Amniotic epithelial cell (primary cell): ENCODE measurements at regions not wholly inside any gene's neighbourhood (a gene's known extent, or its start where the extent isn't known, plus 50 kb on each side); places are given as distances from the start of the nearest gene placed in this dataset.
"Not testable (repeated sequence)": the region's sequence is repeated elsewhere in the genome, so short reads cannot be mapped to it uniquely, and the experiment has no call there.

Source experiments
- DNase-seq: peaks from one replicate; pipeline ENCODE4 v3.0.0-alpha.2; 2010; ENCODE audit warnings: low read depth

GRCh38 chr5:67878933-67879332 lies 336.6 kb upstream of the PIK3R1 start:
- no peak for DNase-seq

DNA sequence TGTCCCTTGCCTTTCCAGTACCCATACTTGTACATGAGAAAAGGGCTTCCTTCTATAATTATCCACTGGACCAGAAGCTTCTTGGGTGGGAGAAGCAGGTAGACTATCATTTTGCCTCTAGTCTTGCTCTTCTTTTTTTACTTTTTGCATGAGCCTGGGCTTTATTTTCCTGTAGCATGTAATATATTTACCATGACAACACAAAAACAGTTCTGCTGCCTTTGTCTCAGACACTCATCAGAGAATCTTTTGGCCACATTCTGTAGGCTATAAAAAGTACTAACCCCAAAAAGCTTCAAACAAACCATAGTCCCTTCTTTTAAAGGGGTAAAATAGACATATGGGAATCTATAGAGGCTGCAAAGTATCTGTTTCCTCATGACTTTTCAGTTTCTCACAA lies 339.2 kb upstream of the PIK3R1 start:
- no peak for DNase-seq

GRCh38 chr5:67875601-67876000 lies 340.0 kb upstream of the PIK3R1 start:
- no peak for DNase-seq

- no peak for DNase-seq
These were observed 341.6 kb upstream of the PIK3R1 start for GRCh38 chr5:67873935-67874334.

GRCh38 chr5:67870662-67871061 lies 344.9 kb upstream of the PIK3R1 start:
- DNase-seq: no peak

- not testable (repeated sequence) for DNase-seq
These were observed 351.2 kb upstream of the PIK3R1 start for GRCh38 chr5:67864335-67864734.

- DNase-seq: no peak
These were observed 357.0 kb upstream of the PIK3R1 start for GRCh38 chr5:67858471-67859031.

DNA sequence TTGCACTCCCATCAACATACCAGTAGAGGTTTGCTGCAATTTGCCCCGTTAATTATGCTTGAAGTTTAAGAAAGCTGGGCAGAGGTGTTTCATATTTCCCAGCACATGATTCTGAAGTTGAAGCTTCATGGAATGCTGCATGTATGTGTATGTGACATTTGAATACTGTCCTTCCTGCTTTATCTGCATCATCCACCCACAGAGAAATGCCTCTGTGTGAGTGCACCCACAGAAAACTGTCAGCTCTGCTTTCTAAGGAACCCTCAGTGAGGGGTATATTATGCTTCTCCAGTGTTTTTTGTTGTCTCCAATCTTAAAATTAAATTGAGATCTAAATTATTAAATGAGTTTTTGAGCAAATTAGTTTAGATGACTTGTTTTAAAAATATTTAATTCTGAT lies 358.1 kb upstream of the PIK3R1 start:
- no peak for DNase-seq

DNA sequence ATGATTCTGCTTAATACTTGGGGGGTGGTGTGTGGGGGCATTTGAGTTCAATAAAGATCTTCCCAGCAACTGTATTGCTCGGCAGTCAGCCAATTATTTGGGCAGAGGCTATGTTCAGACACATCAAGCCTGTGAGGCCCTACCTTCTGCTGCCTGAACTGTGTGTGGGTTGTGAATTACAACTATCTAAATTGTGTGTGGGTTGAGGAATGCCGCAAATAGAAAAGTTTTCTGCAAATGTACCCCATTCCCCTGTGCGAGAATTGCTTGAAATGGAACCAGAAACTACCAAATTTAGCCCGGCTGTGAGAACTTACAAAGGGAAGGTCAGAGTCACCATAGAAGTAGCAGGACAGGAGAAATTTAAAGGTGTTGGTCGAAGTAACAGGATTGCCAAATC lies 360.0 kb upstream of the PIK3R1 start:
- DNase-seq: no peak

DNA sequence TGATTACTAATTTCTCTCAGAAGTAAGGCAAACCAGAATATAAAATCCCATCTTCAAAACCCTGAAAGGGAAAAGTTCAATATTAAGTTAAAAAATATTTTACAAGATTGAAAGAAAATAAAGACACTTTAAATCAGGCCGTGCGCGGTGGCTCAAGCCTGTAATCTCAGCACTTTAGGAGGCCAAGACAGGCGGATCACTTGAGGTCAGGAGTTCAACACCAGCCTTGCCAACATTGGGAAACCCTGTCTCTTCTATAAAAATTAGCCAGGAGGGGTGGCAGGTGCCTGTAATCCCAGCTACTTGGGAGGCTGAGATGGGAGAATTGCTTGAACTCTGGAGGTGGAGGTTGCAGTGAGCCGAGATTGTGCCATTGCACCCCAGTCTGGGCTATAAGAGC lies 364.6 kb upstream of the PIK3R1 start:
- not testable (repeated sequence) for DNase-seq

DNA sequence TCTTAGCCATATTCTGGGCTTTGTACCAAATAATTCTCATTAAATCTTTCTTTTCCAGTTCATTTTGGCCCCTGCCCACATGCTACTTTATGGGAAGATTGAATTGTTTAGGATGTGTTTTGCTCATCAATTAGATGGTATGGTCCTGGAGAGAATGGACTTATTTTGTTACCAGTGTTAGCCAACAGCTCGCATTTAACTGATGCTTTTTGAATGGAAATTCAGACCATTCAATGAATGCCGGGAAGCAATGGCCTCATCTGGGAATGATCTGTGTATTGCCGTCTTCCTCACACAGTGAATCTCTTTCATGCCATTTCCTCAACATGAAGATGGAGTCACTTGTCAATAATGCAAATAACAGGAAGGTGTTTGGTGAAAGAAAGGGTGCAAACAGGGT lies 370.6 kb upstream of the PIK3R1 start:
- DNase-seq: no peak

DNA sequence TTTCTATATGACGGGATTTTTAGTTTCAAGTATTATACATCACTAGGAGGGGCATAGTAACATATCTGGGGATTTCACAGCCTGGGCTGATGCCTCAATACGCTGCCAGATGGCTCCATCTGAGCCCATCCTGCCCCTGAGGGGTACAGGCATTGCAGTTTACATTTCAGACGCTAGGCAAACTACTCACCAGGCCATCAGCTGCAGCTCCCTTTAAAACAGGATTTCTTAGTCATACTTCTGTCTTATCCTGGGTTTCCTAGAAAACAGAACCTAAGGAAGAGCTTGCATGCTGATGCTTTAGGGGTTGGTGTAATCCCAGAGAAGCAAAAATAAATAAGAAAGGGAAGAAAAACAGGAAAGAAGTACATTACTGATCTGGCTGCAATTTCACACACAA lies 372.8 kb upstream of the PIK3R1 start:
- no peak for DNase-seq

DNA sequence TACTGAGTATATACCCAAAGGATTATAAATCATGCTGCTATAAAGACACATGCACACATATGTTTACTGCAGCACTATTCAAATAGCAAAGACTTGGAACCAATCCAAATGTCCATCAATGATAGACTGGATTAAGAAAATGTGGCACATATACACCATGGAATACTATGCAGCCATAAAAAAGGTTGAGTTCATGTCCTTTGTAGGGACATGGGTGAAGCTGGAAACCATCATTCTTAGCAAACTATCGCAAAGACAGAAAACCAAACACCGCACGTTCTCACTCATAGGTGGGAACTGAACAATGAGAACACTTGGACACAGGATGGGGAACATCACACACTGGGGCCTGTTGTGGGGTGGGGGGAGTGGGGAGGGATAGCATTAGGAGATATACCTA lies 378.3 kb upstream of the PIK3R1 start:
- not testable (repeated sequence) for DNase-seq

DNA sequence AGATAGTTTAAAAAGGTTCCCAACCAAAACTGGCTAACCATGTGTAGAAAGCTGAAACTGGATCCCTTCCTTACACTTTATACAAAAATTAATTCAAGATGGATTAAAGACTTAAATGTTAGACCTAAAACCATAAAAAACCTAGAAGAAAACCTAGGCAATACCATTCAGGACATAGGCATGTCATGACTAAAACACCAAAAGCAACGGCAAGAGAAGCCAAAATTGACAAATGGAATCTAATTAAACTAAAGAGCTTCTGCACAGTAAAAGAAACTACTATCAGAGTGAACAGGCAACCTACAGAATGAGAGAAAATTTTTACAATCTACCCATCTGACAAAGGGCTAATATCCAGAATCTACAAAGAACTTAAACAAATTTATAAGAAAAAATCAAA lies 379.1 kb upstream of the PIK3R1 start:
- DNase-seq: not testable (repeated sequence)

DNA sequence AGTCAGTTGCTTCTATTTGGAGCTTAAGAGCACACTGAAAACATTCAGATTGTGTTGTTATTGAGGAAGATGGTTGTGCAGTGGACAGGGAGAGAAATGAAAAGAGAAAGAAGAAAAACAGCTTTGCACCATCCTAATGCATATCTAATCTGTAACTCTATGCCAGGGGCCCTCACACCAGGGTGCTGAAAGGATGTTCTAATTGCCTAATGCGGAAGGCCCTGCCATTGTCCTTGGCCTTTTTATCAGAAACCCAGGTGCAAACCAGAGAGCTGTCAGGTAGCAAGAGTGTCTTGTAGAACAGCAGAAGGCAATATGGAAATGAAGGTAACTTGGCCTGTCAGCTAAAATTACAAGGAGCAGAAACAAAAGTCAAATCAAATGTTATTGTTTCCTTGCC lies 384.5 kb upstream of the PIK3R1 start:
- DNase-seq: no peak

DNA sequence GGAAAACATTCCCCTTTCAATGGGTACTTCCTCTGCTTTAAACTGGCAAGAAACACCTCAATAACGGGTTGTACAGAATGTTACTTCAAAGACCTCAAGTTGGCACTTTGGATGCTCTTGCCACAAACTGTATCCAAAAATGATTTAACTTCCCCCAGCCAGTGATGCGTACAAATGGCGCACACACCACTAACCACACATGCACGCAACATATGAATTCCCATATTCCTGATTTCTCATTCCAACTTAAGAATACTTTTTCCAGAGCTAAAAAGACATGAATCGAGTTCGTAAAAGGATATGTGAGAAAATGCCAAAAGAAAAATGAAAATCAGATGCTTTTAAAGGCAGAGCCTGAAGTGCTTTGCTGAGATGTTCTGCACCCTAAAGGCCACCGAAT lies 388.0 kb upstream of the PIK3R1 start:
- DNase-seq: no peak

DNA sequence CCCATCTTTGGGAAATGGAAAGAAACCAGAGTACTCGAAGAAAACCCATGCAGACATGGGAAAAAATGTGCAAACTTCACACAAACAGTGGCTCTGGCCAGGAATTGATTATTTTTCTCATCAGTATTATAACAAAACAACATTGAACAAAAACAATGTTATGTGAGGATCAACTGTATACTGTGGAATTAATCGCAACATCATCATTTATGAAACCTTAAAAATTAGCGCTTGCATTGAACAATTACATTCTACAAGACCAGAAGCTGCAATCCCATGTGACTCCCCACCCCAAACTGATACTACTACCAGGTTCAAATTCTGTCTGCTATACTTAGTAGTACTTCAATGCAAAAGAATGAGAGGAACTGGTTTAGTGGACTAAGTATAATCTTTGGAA lies 390.7 kb upstream of the PIK3R1 start:
- no peak for DNase-seq

DNA sequence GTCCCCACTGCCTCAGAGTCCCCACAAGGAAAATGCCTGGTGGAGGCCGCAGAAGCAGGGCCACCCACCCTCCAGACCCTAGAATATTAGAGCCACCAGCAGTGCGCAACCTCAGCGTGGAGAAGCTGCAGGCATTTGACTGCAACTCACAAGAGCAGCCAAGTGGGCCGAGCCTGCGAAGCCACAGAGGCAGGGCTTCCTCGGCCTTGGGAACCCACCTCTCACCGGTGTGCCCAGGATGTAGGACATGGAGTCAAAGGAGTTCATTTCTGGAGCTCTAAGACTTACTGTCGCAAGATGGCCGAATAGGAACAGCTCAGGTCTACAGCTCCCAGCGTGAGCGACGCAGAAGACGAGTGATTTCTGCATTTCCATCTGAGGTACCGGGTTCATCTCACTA lies 397.9 kb upstream of the PIK3R1 start:
- no peak for DNase-seq

DNA sequence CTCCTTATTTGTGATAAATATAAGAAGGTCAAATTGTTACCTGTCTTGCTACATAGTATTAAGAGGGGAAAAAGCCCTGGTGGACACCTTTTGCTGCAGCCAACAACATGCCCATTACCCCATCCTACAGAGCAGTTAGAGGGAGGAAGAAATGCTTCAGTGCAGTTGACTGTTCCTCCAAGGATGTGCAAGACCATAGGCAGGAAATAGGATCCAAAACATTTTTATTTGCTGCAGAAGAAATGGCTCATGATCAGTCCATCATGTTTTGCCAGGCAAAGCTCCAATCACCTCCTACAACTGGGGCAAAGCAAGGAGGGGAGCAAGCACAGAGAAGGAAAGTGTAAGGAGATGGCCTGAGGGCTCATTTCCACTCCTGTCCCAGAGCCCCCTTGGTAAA lies 399.1 kb upstream of the PIK3R1 start:
- DNase-seq: no peak

DNA sequence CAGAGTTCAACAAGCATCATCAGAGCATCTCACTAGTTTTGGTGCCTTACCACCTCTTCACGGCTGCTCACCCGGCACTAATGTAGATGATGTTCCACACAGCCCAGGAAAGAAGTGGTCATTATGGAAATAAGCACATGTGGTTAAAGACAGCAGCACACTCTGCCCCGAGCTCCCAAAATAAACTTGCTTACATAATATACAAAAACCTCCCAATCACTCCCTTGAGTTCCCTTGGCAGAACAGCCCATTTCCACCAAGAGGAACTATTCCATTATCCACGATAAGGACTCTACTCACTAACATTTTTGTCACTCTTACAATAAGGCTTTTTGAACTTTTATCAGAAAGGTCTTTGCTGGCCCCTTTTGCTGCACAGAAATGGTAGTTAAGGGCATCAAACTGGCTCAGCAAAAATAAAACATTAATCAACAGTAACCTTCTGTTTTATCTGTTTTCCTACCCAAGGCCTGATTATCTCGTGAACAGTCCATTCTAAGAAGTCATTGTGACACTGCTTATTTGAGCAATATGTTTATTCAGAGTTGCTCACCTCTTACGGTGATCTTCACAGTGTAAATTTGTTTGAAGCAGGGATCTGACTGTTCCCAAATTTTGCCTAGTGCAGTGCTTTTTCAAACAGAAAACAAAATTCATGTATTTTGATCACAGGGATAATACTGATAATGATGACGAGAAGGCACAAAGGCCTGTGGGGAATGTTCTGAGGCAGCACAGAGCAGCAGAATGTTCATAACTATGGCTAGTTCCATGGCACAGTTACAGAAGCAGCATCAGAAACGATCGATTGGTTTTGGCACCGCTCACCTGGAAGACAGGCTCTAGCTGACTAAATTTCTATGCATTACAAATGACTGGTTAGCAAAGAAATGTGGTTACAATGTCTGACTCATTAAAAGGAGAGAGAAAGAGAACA lies 399.8 kb upstream of the PIK3R1 start:
- DNase-seq: no peak

GRCh38 chr5:67814569-67815311 lies 400.8 kb upstream of the PIK3R1 start:
- DNase-seq: no peak

GRCh38 chr5:67813877-67814539 lies 401.5 kb upstream of the PIK3R1 start:
- no peak for DNase-seq

DNA sequence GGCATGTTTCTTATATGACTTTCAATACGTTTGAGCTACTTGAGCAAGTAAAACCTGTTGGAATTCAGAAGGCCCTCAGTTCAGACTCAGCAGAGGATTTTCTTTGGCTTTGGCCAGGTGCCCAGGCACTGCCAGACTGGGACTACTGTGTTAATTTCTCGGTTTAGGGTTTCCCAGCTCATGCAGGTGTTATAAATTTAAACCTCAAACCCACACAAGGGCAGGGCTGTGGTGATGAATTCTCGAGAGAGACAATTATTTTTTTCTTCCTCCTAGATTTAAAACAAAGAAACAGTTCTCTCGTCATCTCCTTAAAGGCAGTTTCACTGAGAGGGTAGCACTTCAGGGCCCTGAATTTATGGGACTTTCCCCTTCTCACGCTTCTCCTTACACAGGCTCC lies 406.0 kb upstream of the PIK3R1 start:
- no peak for DNase-seq
